ENCODE measurements at regions not wholly inside any gene's neighbourhood (a gene's known extent, or its start where the extent isn't known, plus 50 kb on each side); places are given as distances from the start of the nearest gene placed in this dataset.

GRCh38 chr7:156279635-156280034, 360.9 kb upstream of the RNF32 start:
- TF ChIP-seq CTCF (conservative IDR thresholded peaks at IDR 0.05) (no peak), ZFX (IDR thresholded peaks at IDR 0.05) (no peak)

All from C4-2B (cell line).